ENCODE measurements at regions not wholly inside any gene's neighbourhood (a gene's known extent, or its start where the extent isn't known, plus 50 kb on each side); places are given as distances from the start of the nearest gene placed in this dataset.

- DNase-seq, result no peak
These were observed 199.1 kb downstream of the FOXL1 start for GRCh38 chr16:86777381-86777946.

- DNase-seq, result no peak
These were observed 199.9 kb downstream of the FOXL1 start for GRCh38 chr16:86778108-86778745.

GRCh38 chr16:86778978-86779377, 200.6 kb downstream of the FOXL1 start:
- no peak for DNase-seq

- DNase-seq, result no peak
These were observed 202.7 kb downstream of the FOXL1 start for GRCh38 chr16:86781046-86781445.

- peak; percentile 52 for DNase-seq
These were observed 205.6 kb downstream of the FOXL1 start for GRCh38 chr16:86783636-86784626.

GRCh38 chr16:86786338-86786737, 208.0 kb downstream of the FOXL1 start:
- DNase-seq, result no peak

- DNase-seq, result no peak
These were observed 208.6 kb downstream of the FOXL1 start for GRCh38 chr16:86786994-86787393.

- no peak for DNase-seq
These were observed 209.2 kb downstream of the FOXL1 start for GRCh38 chr16:86787538-86787937.

- peak; percentile 47 for DNase-seq
These were observed 211.3 kb downstream of the FOXL1 start for GRCh38 chr16:86789621-86790051.

- DNase-seq, result no peak
These were observed 213.1 kb downstream of the FOXL1 start for GRCh38 chr16:86791287-86792035.

GRCh38 chr16:86794216-86794864, 216.0 kb downstream of the FOXL1 start:
- no peak for DNase-seq

GRCh38 chr16:86797700-86798099, 219.4 kb downstream of the FOXL1 start:
- no peak for DNase-seq

- no peak for DNase-seq
These were observed 220.1 kb downstream of the FOXL1 start for GRCh38 chr16:86798247-86799041.

GRCh38 chr16:86799367-86799766, 221.0 kb downstream of the FOXL1 start:
- no peak for DNase-seq

- DNase-seq, result peak; percentile 45
These were observed 222.5 kb downstream of the FOXL1 start for GRCh38 chr16:86800894-86801293.

- DNase-seq, result no peak
These were observed 223.7 kb downstream of the FOXL1 start for GRCh38 chr16:86802013-86802412.

GRCh38 chr16:86805188-86805587, 226.8 kb downstream of the FOXL1 start:
- DNase-seq, result no peak

GRCh38 chr16:86806181-86806837, 228.0 kb downstream of the FOXL1 start:
- no peak for DNase-seq

GRCh38 chr16:86806838-86807351, 228.5 kb downstream of the FOXL1 start:
- peak; percentile 47 for DNase-seq

GRCh38 chr16:86808863-86809444, 230.6 kb downstream of the FOXL1 start:
- no peak for DNase-seq

All from fibroblast of skin of right biceps (primary cell).